HepG2 (cell line): ENCODE measurements at regions not wholly inside any gene's neighbourhood (a gene's known extent, or its start where the extent isn't known, plus 50 kb on each side); places are given as distances from the start of the nearest gene placed in this dataset.
A peak's percentile ranks its signal among the peaks of the same experiment; 100 is the strongest.

ENCODE experiments used
- FOXA1 ChIP-seq, 2 experiments: fragments of 450-650 bp in 1 of 2; sonication (generic) in 1 of 2; formaldehyde crosslinking in 1 of 2; IDR thresholded peaks; 2 replicates each; pipeline versions ENCODE4 v1.4.0 to v1.6.1; 2016 to 2020; ENCODE audit warnings: missing genetic modification reagents in 1 of 2
- HES4 ChIP-seq: sonication (generic); formaldehyde crosslinking; IDR thresholded peaks from 2 replicates; pipeline ENCODE4 v1.9.0; 2021; ENCODE audit warnings: mild to moderate bottlenecking, missing genetic modification reagents, borderline replicate concordance
- IKZF1 ChIP-seq: fragments of 450-650 bp; IDR thresholded peaks from 2 replicates; pipeline ENCODE4 v1.7.1; 2016
- IRF2 ChIP-seq: IDR thresholded peaks from 2 replicates; pipeline ENCODE4 v1.6.1; 2018; ENCODE audit warnings: missing genetic modification reagents, missing compliant biosample characterization
- KLF15 ChIP-seq: sonication (generic); formaldehyde crosslinking; IDR thresholded peaks from 2 replicates; pipeline ENCODE4 v1.8.1; 2023; ENCODE audit warnings: borderline replicate concordance, mild to moderate bottlenecking, inconsistent platforms, missing genetic modification reagents, mixed read lengths
- LCORL ChIP-seq, 2 experiments: fragments of 450-650 bp in 1 of 2; sonication (generic) in 1 of 2; formaldehyde crosslinking in 1 of 2; IDR thresholded peaks; 2 replicates each; pipeline versions ENCODE4 v1.5.0 to v1.6.1; 2017 to 2020; ENCODE audit warnings: antibody characterized with exemption in 1 of 2, missing genetic modification reagents in 1 of 2
- PHF20 ChIP-seq: sonication (generic); formaldehyde crosslinking; IDR thresholded peaks from 2 replicates; pipeline ENCODE4 v1.5.0; 2020; ENCODE audit warnings: mild to moderate bottlenecking, missing genetic modification reagents
- TEAD2 ChIP-seq: sonication (generic); formaldehyde crosslinking; IDR thresholded peaks from 2 replicates; pipeline ENCODE4 v1.9.0; 2021; ENCODE audit warnings: missing genetic modification reagents
- THYN1 ChIP-seq: sonication (generic); formaldehyde crosslinking; IDR thresholded peaks from 2 replicates; pipeline ENCODE4 v1.8.1; 2023; ENCODE audit warnings: low read depth, mild to moderate bottlenecking, moderate library complexity, missing genetic modification reagents, borderline replicate concordance
- ZBTB42 ChIP-seq: sonication (generic); formaldehyde crosslinking; IDR thresholded peaks from 2 replicates; pipeline ENCODE4 v1.5.0; 2020; ENCODE audit warnings: mild to moderate bottlenecking, missing genetic modification reagents
- ZNF12 ChIP-seq: sonication (generic); formaldehyde crosslinking; IDR thresholded peaks from 2 replicates; pipeline ENCODE4 v1.5.0; 2020; ENCODE audit warnings: missing genetic modification reagents
- ZNF234 ChIP-seq: sonication (generic); formaldehyde crosslinking; conservative IDR thresholded peaks from 2 replicates; pipeline ENCODE4 v1.5.1; 2020; ENCODE audit warnings: mild to moderate bottlenecking, missing genetic modification reagents
- ZNF703 ChIP-seq: sonication (generic); formaldehyde crosslinking; IDR thresholded peaks from 2 replicates; pipeline ENCODE4 v1.5.1; 2020; ENCODE audit warnings: missing genetic modification reagents, mild to moderate bottlenecking, moderate library complexity, borderline replicate concordance
- ZNF768 ChIP-seq: sonication (generic); formaldehyde crosslinking; IDR thresholded peaks from 2 replicates; pipeline ENCODE4 v1.4.0; 2020; ENCODE audit warnings: missing genetic modification reagents
- TF ChIP-seq, protein P1 (sequence below): sonication (generic); formaldehyde crosslinking; conservative IDR thresholded peaks from 2 replicates; pipeline ENCODE4 v1.8.0; 2022; ENCODE audit warnings: mild to moderate bottlenecking, moderate library complexity, missing genetic modification reagents
- TF ChIP-seq, protein P2 (sequence below): sonication (generic); formaldehyde crosslinking; conservative IDR thresholded peaks from 2 replicates; pipeline ENCODE4 v1.8.0; 2022; ENCODE audit warnings: missing genetic modification reagents
- TF ChIP-seq, protein P3 (sequence below): sonication (generic); formaldehyde crosslinking; IDR thresholded peaks from 2 replicates; pipeline ENCODE4 v1.4.0; 2020; ENCODE audit warnings: mild to moderate bottlenecking, missing genetic modification reagents
- TF ChIP-seq, protein P4 (sequence below): sonication (generic); formaldehyde crosslinking; IDR thresholded peaks from 2 replicates; pipeline ENCODE4 v1.5.1; 2020; ENCODE audit warnings: missing genetic modification reagents, mild to moderate bottlenecking, borderline replicate concordance
- TF ChIP-seq, protein P5 (sequence below): sonication (generic); formaldehyde crosslinking; IDR thresholded peaks from 2 replicates; pipeline ENCODE4 v1.4.0; 2020; ENCODE audit warnings: missing genetic modification reagents

DNA sequence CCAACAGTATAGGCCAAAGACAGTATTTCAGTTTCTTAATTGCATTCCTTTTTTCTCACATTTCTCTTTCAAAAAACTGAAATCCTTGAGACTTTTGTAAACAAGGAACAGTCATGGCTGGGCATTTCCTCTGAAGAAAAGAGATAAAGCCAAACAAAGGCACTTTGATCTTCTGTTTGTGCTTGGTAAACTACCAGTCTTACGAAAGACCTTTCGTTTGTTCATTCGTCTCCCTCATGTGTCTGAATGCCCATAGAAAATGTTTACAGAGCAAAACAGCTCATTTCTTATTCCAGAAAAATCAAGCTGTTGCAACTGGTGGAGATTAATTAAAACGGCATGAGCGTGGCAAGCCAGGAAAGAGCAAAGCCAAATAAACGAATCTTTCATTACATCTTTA lies 178.0 kb downstream of the GASK1B start (continued):
- TF ChIP-seq TEAD2 (CRISPR knock-in tag) (no peak), IKZF1 (no peak), ZNF234 (no peak), FOXA1 (IDR thresholded peaks at IDR 0.05) (peak; percentile 94), FOXA1 (CRISPR knock-in tag; IDR thresholded peaks at IDR 0.05) (peak; percentile 99), THYN1 (CRISPR knock-in tag) (no peak), ZNF12 (CRISPR knock-in tag) (peak; percentile 81), KLF15 (CRISPR knock-in tag) (no peak), ZNF703 (CRISPR knock-in tag) (peak; percentile 53; the same call in 1 of the 2 replicates), ZNF768 (CRISPR knock-in tag) (no peak), PHF20 (no peak), IRF2 (CRISPR knock-in tag) (peak; percentile 88), LCORL (IDR thresholded peaks at IDR 0.05) (no peak), LCORL (CRISPR knock-in tag; IDR thresholded peaks at IDR 0.05) (no peak), ZBTB42 (CRISPR knock-in tag) (no peak), HES4 (CRISPR knock-in tag) (no peak)
- TF ChIP-seq, protein P1, sequence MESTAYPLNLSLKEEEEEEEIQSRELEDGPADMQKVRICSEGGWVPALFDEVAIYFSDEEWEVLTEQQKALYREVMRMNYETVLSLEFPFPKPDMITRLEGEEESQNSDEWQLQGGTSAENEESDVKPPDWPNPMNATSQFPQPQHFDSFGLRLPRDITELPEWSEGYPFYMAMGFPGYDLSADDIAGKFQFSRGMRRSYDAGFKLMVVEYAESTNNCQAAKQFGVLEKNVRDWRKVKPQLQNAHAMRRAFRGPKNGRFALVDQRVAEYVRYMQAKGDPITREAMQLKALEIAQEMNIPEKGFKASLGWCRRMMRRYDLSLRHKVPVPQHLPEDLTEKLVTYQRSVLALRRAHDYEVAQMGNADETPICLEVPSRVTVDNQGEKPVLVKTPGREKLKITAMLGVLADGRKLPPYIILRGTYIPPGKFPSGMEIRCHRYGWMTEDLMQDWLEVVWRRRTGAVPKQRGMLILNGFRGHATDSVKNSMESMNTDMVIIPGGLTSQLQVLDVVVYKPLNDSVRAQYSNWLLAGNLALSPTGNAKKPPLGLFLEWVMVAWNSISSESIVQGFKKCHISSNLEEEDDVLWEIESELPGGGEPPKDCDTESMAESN (CRISPR knock-in tag), result peak; percentile 69
- TF ChIP-seq, protein P2, sequence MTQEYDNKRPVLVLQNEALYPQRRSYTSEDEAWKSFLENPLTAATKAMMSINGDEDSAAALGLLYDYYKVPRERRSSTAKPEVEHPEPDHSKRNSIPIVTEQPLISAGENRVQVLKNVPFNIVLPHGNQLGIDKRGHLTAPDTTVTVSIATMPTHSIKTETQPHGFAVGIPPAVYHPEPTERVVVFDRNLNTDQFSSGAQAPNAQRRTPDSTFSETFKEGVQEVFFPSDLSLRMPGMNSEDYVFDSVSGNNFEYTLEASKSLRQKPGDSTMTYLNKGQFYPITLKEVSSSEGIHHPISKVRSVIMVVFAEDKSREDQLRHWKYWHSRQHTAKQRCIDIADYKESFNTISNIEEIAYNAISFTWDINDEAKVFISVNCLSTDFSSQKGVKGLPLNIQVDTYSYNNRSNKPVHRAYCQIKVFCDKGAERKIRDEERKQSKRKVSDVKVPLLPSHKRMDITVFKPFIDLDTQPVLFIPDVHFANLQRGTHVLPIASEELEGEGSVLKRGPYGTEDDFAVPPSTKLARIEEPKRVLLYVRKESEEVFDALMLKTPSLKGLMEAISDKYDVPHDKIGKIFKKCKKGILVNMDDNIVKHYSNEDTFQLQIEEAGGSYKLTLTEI, result no peak
- TF ChIP-seq, protein P3, sequence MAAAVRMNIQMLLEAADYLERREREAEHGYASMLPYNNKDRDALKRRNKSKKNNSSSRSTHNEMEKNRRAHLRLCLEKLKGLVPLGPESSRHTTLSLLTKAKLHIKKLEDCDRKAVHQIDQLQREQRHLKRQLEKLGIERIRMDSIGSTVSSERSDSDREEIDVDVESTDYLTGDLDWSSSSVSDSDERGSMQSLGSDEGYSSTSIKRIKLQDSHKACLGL, result no peak
- TF ChIP-seq, protein P4, sequence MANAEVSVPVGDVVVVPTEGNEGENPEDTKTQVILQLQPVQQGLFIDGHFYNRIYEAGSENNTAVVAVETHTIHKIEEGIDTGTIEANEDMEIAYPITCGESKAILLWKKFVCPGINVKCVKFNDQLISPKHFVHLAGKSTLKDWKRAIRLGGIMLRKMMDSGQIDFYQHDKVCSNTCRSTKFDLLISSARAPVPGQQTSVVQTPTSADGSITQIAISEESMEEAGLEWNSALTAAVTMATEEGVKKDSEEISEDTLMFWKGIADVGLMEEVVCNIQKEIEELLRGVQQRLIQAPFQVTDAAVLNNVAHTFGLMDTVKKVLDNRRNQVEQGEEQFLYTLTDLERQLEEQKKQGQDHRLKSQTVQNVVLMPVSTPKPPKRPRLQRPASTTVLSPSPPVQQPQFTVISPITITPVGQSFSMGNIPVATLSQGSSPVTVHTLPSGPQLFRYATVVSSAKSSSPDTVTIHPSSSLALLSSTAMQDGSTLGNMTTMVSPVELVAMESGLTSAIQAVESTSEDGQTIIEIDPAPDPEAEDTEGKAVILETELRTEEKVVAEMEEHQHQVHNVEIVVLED (CRISPR knock-in tag), result no peak
- TF ChIP-seq, protein P5, sequence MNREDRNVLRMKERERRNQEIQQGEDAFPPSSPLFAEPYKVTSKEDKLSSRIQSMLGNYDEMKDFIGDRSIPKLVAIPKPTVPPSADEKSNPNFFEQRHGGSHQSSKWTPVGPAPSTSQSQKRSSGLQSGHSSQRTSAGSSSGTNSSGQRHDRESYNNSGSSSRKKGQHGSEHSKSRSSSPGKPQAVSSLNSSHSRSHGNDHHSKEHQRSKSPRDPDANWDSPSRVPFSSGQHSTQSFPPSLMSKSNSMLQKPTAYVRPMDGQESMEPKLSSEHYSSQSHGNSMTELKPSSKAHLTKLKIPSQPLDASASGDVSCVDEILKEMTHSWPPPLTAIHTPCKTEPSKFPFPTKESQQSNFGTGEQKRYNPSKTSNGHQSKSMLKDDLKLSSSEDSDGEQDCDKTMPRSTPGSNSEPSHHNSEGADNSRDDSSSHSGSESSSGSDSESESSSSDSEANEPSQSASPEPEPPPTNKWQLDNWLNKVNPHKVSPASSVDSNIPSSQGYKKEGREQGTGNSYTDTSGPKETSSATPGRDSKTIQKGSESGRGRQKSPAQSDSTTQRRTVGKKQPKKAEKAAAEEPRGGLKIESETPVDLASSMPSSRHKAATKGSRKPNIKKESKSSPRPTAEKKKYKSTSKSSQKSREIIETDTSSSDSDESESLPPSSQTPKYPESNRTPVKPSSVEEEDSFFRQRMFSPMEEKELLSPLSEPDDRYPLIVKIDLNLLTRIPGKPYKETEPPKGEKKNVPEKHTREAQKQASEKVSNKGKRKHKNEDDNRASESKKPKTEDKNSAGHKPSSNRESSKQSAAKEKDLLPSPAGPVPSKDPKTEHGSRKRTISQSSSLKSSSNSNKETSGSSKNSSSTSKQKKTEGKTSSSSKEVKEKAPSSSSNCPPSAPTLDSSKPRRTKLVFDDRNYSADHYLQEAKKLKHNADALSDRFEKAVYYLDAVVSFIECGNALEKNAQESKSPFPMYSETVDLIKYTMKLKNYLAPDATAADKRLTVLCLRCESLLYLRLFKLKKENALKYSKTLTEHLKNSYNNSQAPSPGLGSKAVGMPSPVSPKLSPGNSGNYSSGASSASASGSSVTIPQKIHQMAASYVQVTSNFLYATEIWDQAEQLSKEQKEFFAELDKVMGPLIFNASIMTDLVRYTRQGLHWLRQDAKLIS, result 0 out of 2 replicates have a peak, but pooled peaks have one; percentile 61
